RKO (cell line): ENCODE measurements at regions not wholly inside any gene's neighbourhood (a gene's known extent, or its start where the extent isn't known, plus 50 kb on each side); places are given as distances from the start of the nearest gene placed in this dataset.

Experiments
- DNase-seq: peaks from one replicate; pipeline ENCODE4 v3.0.0-alpha.2; 2016; ENCODE audit warnings: low spot score

DNA sequence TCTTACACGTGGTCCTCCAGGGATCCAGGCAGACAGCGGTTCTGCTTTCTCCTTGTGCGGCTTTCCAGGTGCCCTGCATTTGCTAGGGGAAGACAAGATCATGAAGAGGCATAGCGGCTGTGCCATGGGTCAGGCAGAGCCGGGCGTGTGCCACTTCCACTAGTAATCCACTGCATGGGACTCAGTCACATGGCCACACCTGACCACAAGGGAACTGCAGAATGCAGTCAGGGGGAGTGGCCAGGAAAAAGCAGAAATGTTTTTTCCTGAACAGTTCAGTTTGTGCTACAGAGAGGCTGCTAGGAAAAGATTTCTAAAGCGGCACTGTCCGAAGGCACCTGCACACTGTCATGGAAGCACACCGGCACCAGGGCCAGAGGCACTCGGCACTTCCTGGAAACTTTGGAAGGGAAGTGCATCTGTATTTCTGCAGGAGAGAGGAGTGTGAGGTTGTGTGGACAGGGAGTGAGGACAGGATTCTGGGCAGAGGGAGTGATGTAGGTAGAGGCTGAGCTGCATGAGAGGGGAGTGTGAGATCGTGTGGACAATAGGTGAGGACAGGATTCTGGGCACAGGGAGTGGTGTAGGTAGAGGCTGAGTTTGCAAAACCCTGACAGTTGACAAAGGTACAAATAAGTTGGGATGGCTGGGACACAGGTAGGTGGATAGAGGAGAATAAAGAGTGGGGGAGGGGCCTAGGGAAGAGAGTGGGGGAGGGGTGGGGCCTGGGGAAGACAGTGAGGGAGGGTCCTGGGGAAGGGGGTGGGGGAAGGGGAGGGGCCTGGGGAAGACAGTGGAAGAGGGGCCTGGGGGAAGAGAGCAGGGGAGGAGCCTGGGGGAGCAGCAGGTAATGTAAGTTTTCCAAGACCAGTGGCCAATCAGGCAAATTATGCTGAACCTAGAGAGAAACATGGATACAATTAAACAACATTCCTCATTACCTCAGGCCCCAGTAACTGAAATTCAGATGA is 1436.3 kb downstream of the TBC1D22A start:
- DNase-seq: no peak

DNA sequence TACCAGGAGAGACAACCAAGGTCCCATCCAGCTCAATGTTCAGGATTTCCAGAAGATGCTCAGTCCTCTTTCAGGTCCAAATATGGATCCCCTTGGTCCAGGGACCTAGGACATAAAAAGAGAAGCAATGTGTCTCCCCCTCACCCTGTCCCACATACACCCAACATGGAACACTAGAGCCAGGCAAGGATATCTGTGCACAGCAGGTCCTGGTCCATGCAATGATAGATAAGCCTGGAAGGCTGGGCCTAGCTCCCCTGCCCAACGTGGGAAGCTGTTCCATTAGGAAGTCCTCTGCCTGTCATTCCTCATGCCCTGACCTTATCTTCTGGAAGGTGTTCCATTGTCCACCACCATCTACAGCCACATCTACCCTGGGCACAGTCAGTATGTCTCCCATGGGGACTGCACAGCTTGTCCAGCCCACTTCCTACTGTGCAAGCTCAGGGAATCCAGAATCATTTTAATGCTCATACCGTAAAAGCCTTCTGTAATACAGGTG is 1434.8 kb downstream of the TBC1D22A start:
- no peak for DNase-seq

DNA sequence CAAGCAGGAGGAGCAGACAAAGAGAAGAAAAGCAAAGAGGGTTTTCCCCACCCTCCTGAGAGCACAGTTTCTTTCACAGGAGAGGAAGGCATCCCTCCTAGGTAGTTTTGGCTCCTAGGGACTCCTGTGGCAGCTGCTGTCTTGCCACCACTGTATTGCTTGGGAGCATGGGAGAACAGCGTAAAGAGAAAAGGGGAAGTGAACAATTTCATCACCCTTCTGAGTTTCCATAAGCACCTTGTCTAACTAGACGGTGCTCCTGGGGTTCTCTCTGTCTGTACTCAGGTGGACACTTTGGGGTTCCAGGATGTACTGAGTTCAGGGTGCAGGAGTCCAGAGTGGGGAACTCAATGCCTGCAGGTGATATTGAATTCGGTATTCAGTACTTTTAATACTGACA is 1430.5 kb downstream of the TBC1D22A start:
- no peak for DNase-seq

DNA sequence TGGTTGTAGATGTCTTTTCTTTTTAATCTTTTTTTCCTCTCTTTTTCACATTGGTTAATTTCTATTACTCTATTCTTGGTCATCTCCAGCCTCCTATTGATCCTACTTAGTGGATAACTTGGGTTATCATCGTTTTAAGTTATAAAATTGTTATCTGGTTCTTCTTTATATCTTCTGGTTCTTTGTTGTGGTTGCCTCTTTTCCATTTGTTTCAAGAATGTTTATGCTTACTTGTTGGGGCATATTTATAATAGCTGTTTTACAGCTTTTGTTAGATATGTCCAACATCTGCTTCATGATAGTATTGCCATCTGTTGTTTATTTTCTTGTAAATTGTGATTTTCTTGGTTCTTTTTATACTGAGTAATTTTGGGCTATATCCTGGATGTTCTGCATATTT is 1429.6 kb downstream of the TBC1D22A start:
- no peak for DNase-seq

DNA sequence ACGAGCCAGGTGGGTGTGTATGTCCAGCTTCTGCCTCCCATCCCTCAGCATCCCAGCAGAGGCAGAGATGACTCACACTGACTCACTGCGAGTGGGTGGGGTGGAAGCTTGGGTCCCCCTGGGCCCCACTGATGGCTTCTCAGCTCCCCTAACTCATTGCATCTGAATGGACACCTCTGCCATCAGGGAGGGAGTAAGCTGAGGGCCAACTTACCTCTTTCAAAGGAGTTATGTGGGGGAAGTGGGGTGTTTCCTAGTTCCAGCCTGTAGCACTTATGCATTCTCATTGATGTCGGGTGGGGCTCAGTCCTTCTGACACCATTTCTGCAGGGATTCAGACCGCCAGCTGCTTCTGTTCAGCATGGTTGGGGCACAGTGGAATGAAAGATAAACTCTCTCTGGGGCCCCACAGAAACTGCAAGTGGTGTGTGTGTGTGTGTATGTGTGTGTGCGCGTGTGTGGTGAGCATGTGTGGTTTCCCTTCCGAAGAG is 1425.8 kb downstream of the TBC1D22A start:
- peak; percentile 2 for DNase-seq

DNA sequence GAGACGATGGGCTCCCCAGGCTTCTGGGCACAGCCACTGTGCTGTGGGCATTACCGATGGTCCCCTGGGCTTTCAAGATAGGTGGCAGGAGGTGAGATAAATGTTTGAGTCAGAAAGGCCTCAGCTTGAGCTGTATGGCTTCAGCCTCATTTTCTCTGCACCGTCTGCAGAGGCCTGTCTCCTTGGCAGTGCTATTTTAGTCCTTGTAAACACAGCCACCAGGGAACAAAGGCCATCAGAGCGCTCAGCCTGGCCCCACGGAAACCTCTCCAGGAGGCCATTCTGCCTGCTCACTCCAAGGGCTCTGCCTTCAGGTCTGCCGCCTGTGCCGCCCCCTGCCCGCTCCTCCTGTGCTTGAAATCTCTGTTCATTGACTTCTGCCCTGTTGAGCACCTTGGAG is 1424.9 kb downstream of the TBC1D22A start:
- DNase-seq: no peak

GRCh38 chr22:48186146-48186790 is 1423.8 kb downstream of the TBC1D22A start:
- no peak for DNase-seq

GRCh38 chr22:48185071-48186055 is 1422.9 kb downstream of the TBC1D22A start:
- DNase-seq: no peak

DNA sequence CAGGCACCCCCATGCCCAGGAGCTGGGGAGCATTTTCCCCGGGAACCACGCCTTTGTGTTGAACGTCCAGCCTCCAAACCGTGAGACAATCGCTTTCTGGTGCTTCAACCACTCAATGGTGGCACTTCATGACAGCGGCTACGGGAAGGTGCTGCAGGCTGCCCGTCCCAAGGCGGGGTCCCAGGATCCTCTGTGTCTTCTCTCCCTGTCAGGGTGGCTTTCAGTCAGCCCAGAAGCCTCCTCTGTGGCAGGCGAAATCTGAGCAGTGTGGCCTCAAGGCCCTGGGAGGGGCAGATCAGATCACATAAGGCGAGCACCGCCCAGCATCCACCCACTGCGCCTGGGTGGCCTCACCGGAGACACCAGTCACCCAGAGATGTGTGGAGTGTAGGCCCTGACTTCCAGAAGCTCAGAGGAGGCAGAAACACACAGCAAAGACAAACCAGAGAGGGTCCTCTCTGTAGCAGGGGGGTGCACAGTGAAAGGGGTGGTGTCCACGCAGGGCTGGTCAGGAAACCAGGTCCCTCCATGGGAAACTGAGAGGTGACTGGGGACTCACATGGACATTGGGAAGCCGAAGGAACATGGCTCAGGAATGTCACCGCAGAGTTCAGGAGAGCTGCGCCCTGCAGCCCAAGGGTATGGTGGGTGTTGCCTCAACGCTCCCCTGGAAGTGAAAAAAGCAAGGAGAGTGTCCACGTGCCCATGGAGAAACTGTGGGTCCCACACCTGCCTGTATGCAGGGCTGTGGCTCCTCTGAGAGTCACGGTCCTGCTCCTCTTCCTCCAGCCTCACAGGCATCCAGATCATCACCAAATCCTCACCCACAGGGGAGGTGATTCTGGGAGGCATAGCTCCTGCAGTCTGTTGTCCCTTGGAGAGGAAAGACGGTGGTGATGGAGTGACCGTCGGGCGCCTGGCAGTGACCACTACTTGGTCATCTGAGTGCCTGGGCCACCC is 1420.7 kb downstream of the TBC1D22A start:
- DNase-seq: no peak

- DNase-seq: no peak
Observed at GRCh38 chr22:48182031-48182430, 1419.6 kb downstream of the TBC1D22A start.

GRCh38 chr22:48181263-48181955 is 1419.0 kb downstream of the TBC1D22A start:
- no peak for DNase-seq

DNA sequence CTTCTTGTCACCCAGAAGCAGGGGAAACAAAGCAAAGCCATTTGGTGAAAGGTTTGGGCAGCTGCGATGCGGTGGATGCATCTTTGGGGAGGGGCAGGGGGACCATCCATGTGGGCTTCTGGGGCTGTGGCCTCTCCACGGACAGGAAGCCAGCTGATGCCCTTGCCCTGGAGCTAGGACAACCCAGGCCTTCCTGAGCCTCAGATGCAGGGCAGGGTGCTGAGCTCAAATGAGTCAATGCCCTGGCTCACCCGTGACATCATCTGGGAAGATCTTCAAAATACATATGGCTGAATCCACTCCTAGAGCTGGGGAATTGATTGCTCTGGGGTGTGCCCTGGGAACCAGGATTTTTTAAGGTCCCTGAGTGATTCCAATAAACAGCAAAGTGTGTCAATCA is 1418.2 kb downstream of the TBC1D22A start:
- DNase-seq: no peak

DNA sequence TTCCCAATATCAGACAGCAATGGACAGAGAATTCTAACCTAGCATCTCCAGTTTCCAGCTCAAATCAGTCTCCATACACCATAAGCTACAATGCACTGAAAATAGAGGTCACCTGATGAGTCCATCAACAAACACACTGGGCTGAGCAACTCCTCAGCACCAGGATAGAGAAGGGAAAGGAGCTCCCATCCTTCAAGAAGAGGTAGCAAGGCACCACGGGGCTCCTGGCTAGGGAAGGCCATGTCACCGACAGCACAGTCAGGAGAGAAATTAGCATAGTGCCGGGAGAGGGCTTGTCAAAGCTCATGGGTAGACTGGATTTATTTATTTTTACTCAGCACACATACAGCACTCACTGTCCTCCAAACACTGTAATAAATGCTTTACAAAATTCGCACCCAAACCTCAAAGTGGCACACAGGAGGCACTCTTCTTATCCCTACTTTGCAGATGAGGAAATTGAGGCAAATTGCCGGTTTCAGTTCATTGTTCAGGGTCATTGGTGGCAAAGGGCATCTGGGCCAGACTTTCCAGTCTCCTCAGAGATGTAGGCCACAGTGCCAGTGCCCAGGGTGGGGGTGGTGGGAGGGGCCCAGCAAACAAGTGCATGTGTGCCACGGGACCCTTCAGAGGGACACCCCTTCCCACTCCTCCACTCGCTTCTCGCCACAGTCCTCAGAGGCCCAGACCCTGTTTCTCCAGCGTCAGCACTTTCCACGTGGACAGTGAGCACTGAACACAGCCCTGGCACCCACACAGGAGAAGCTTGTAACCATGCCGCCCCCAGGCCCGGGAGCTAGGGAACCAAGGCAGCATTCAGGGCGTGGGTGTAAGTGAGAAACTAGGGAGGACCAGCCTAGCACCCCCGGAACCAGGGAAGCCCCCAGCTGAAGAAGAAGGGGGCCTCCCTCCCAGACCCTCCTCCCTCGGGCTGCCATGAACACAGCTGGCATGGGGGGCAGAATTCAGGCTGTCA is 1417.4 kb downstream of the TBC1D22A start:
- DNase-seq: no peak

DNA sequence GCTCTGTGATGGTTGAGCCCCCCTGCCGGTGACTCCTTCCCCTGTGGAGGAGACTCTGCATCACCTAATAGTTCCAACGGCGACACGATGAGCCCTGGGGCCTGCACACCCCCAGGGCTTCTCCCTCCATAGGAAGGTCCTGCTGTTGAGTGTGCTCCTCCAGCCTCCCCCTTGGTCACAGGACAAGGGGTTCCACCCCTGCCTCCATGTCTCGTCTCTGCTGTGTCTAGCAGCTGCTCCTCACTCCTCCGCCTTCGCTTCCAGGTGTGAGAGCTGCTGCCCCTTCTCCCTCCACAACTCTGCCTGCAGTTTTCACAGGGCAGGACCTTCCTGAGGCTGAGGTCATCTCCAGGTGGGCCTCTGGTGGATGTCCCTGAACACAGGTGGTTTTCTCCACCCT is 1416.1 kb downstream of the TBC1D22A start:
- no peak for DNase-seq

- no peak for DNase-seq
Observed at GRCh38 chr22:48177631-48178030, 1415.2 kb downstream of the TBC1D22A start.

- DNase-seq: no peak
Observed at GRCh38 chr22:48175721-48176120, 1413.3 kb downstream of the TBC1D22A start.

DNA sequence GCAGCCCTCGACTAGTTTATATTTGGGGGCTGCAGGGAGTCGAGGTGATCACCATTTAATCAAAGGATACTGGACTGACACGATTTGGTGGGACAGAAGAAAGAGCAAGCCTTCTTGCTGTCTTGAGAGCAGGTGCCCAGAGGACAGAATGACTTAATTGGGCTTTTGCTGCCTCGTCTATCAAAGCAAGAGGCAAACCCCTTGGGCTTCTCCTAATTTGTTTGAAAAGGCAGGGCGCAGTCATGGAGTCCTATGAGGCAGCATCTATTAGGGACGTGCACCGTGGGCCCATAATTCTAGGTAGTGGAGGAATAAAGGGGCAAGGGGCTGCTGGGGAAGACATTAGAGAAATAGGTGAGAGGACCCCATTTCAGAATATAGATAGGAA is 1411.3 kb downstream of the TBC1D22A start:
- no peak for DNase-seq

GRCh38 chr22:48173061-48173772 is 1410.8 kb downstream of the TBC1D22A start:
- no peak for DNase-seq
